H1 (cell line): ENCODE measurements at regions not wholly inside any gene's neighbourhood (a gene's known extent, or its start where the extent isn't known, plus 50 kb on each side); places are given as distances from the start of the nearest gene placed in this dataset.

Experiments
- CTCF ChIA-PET: fragments of 300-600 bp; sonication (Branson Sonifier 250); formaldehyde crosslinking; loops from one replicate; lab custom pipeline; 2021; ENCODE audit not compliant: partially characterized antibody; lab: Charles Lee
- POLR2A ChIA-PET: fragments of 300-600 bp; sonication (Branson Sonifier 250); formaldehyde crosslinking; loops from one replicate; lab custom pipeline; 2021; ENCODE audit warnings: inconsistent platforms; ENCODE audit not compliant: partially characterized antibody; lab: Charles Lee
- DNase-seq, 2 experiments: peaks; one replicate each; pipeline versions ENCODE4 v3.0.0 to v3.0.0-alpha.2; 2010 to 2022; ENCODE audit warnings: low spot score in 2 of 2, low read depth in 1 of 2, mixed read lengths in 1 of 2
- FAIRE-seq: peaks from 2 replicates; lab custom pipeline; 2011; peaks lifted over from hg19 to GRCh38; lab: Jason Lieb, UNC
- H2AFZ ChIP-seq: 2 replicates; pipeline ENCODE4 v1.8.1; 2012; ENCODE audit warnings: low read length, inconsistent platforms
- H2AK5ac ChIP-seq: 2 replicates; pipeline ENCODE4 v1.6.1; 2013; ENCODE audit warnings: low read depth, low read length
- H2BK120ac ChIP-seq: replicated peaks from 2 replicates; pipeline ENCODE3; 2013; ENCODE audit warnings: low read depth, low read length, inconsistent platforms
- H2BK12ac ChIP-seq: 2 replicates; pipeline ENCODE4 v1.6.1; 2013; ENCODE audit warnings: low read depth, low read length
- H2BK15ac ChIP-seq: 2 replicates; pipeline ENCODE4 v1.6.1; 2013; ENCODE audit warnings: low read length
- H2BK20ac ChIP-seq: 2 replicates; pipeline ENCODE4 v1.6.1; 2013; ENCODE audit warnings: low read length
- H2BK5ac ChIP-seq: 2 replicates; pipeline ENCODE4 v1.6.1; 2013; ENCODE audit warnings: low read depth, low read length
- H3K14ac ChIP-seq: 2 replicates; pipeline ENCODE4 v1.6.1; 2013; ENCODE audit warnings: inconsistent platforms; ENCODE audit not compliant: insufficient read length
- H3K18ac ChIP-seq: 2 replicates; pipeline ENCODE4 v1.6.1; 2013; ENCODE audit warnings: low read length; ENCODE audit errors: extremely low read depth
- H3K23ac ChIP-seq: 2 replicates; pipeline ENCODE4 v1.6.1; 2013; ENCODE audit warnings: inconsistent platforms; ENCODE audit not compliant: insufficient read length
- H3K23me2 ChIP-seq: 2 replicates; pipeline ENCODE4 v1.6.1; 2013; ENCODE audit warnings: low read depth, low read length
- H3K27ac ChIP-seq: 2 replicates; pipeline ENCODE4 v1.6.1; 2011; ENCODE audit warnings: low read depth, low read length, inconsistent platforms
- H3K27me3 ChIP-seq, 4 experiments: replicated peaks in 1 of 4; 1 replicate in 1 of 4; 2 replicates in 3 of 4; pipeline versions ENCODE4 v1.6.1 to v1.8.1; 2011 to 2013; ENCODE audit warnings: low read length in 3 of 4, mild to moderate bottlenecking in 3 of 4, inconsistent platforms in 2 of 4, mixed read lengths in 2 of 4, moderate library complexity in 1 of 4; ENCODE audit not compliant: control insufficient read depth in 3 of 4, insufficient read depth in 3 of 4; ENCODE audit errors: extremely low read depth in 1 of 4
- H3K36me3 ChIP-seq, 4 experiments: 2 replicates each; pipeline versions ENCODE4 v1.6.1 to v1.8.1; 2011 to 2013; ENCODE audit warnings: mild to moderate bottlenecking in 4 of 4, low read length in 3 of 4, moderate library complexity in 2 of 4, control low read depth in 1 of 4, inconsistent platforms in 1 of 4; ENCODE audit not compliant: insufficient read depth in 4 of 4, control insufficient read depth in 2 of 4
- H3K4ac ChIP-seq: replicated peaks from 2 replicates; pipeline ENCODE3; 2013; ENCODE audit warnings: low read length, low read depth, mixed read lengths, inconsistent platforms; ENCODE audit not compliant: insufficient read length
- H3K4me1 ChIP-seq, 4 experiments: replicated peaks in 1 of 4; 1 replicate in 1 of 4; 2 replicates in 3 of 4; pipeline versions ENCODE4 v1.6.1 to v1.8.1; 2011 to 2013; ENCODE audit warnings: low read length in 3 of 4, inconsistent platforms in 2 of 4, mixed read lengths in 1 of 4; ENCODE audit not compliant: insufficient read depth in 4 of 4, control insufficient read depth in 3 of 4
- H3K4me2 ChIP-seq, 2 experiments: 2 replicates each; pipeline versions ENCODE4 v1.6.1 to v1.8.1; 2011 to 2013; ENCODE audit warnings: low read depth in 2 of 2, low read length in 2 of 2, control low read depth in 1 of 2, inconsistent platforms in 1 of 2, mild to moderate bottlenecking in 1 of 2; ENCODE audit not compliant: insufficient read depth in 1 of 2
- H3K4me3 ChIP-seq, 4 experiments: fragments of 200-600, 300-600 bp in 1 of 4; sonication (generic), shearing (Covaris generic), sonication (Bioruptor Twin) in 1 of 4; 2 replicates each; pipeline versions ENCODE4 v1.5.1 to v1.8.1; 2011 to 2016; ENCODE audit warnings: low read length in 4 of 4, low read depth in 3 of 4, control low read depth in 2 of 4, inconsistent platforms in 2 of 4, mild to moderate bottlenecking in 2 of 4, mixed read lengths in 1 of 4, moderate library complexity in 1 of 4; ENCODE audit not compliant: insufficient read depth in 2 of 4; ENCODE audit errors: extremely low read depth in 1 of 4
- H3K56ac ChIP-seq: replicated peaks from 2 replicates; pipeline ENCODE3; 2013; ENCODE audit warnings: low read depth, mild to moderate bottlenecking, mixed read lengths, low read length, inconsistent platforms; ENCODE audit not compliant: insufficient read length
- H3K79me1 ChIP-seq: 2 replicates; pipeline ENCODE4 v1.6.1; 2013; ENCODE audit warnings: low read depth, low read length, control low read depth
- H3K79me2 ChIP-seq, 2 experiments: 2 replicates each; pipeline versions ENCODE4 v1.6.1 to v1.8.1; 2012 to 2013; ENCODE audit warnings: low read length in 2 of 2, mild to moderate bottlenecking in 2 of 2, inconsistent platforms in 1 of 2; ENCODE audit not compliant: insufficient read depth in 2 of 2, control insufficient read depth in 1 of 2
- H3K9ac ChIP-seq, 4 experiments: replicated peaks in 1 of 4; 1 replicate in 1 of 4; 2 replicates in 3 of 4; pipeline versions ENCODE4 v1.6.1 to v1.8.1; 2011 to 2013; ENCODE audit warnings: low read depth in 3 of 4, low read length in 3 of 4, control low read depth in 2 of 4, mild to moderate bottlenecking in 2 of 4, moderate library complexity in 2 of 4, inconsistent platforms in 1 of 4; ENCODE audit errors: extremely low read depth in 1 of 4
- H3K9me3 ChIP-seq, 2 experiments: 2 replicates each; pipeline versions ENCODE4 v1.6.1 to v1.8.1; 2012 to 2013; ENCODE audit warnings: mild to moderate bottlenecking in 2 of 2, moderate library complexity in 2 of 2, control low read depth in 1 of 2, inconsistent platforms in 1 of 2, low read depth in 1 of 2, low read length in 1 of 2, mixed read lengths in 1 of 2; ENCODE audit not compliant: insufficient read depth in 2 of 2
- H4K20me1 ChIP-seq, 2 experiments: replicated peaks in 1 of 2; 2 replicates each; pipeline versions ENCODE3 to v1.8.1; 2011 to 2013; ENCODE audit warnings: inconsistent platforms in 2 of 2, low read length in 2 of 2, mild to moderate bottlenecking in 1 of 2; ENCODE audit not compliant: insufficient read depth in 2 of 2, control insufficient read depth in 1 of 2
- H4K5ac ChIP-seq: 2 replicates; pipeline ENCODE4 v1.6.1; 2013; ENCODE audit warnings: low read length, low read depth, mixed read lengths, inconsistent platforms; ENCODE audit not compliant: insufficient read length
- H4K8ac ChIP-seq: 2 replicates; pipeline ENCODE4 v1.8.0; 2013; ENCODE audit warnings: mild to moderate bottlenecking, moderate library complexity, low read length, inconsistent platforms; ENCODE audit not compliant: insufficient read depth; ENCODE audit errors: extremely low read depth
- H4K91ac ChIP-seq: replicated peaks from 2 replicates; pipeline ENCODE3; 2013; ENCODE audit warnings: low read length, mixed read lengths, inconsistent platforms; ENCODE audit not compliant: insufficient read length
- EGR1 ChIP-seq: IDR thresholded peaks from 2 replicates; pipeline ENCODE4 v1.6.1; 2011; ENCODE audit warnings: low read depth, low read length, borderline replicate concordance
- EP300 ChIP-seq, 2 experiments: IDR thresholded peaks; 1 replicate in 1 of 2; 2 replicates in 1 of 2; pipeline ENCODE4 v1.6.1; 2011 to 2012; ENCODE audit warnings: low read depth in 2 of 2, low read length in 2 of 2, mild to moderate bottlenecking in 2 of 2, borderline replicate concordance in 1 of 2, inconsistent platforms in 1 of 2, moderate library complexity in 1 of 2
- GABPA ChIP-seq: IDR thresholded peaks from 2 replicates; pipeline ENCODE4 v1.6.1; 2011; ENCODE audit warnings: mild to moderate bottlenecking, low read length, moderate library complexity, borderline replicate concordance; ENCODE audit not compliant: insufficient read depth
- JUND ChIP-seq: IDR thresholded peaks from 2 replicates; pipeline ENCODE4 v1.6.1; 2011; ENCODE audit warnings: mild to moderate bottlenecking, improper control_type of control experiment, low read length
- NANOG ChIP-seq: IDR thresholded peaks from 2 replicates; pipeline ENCODE4 v1.6.1; 2011; ENCODE audit warnings: low read length, low read depth, mild to moderate bottlenecking, inconsistent platforms; ENCODE audit not compliant: insufficient read depth, poor library complexity, severe bottlenecking
- PHF8 ChIP-seq: fragments of 200-600 bp; sonication (generic); conservative IDR thresholded peaks from 2 replicates; pipeline ENCODE4 v1.7.1; 2012; ENCODE audit warnings: low read depth, mild to moderate bottlenecking, inconsistent platforms, low read length, moderate library complexity
- POU5F1 ChIP-seq: IDR thresholded peaks from 2 replicates; pipeline ENCODE4 v1.6.1; 2011; ENCODE audit warnings: low read depth, mild to moderate bottlenecking, low read length, moderate library complexity
- RBBP5 ChIP-seq: IDR thresholded peaks from 2 replicates; pipeline ENCODE4 v1.7.1; 2012; ENCODE audit warnings: low read depth, mild to moderate bottlenecking, inconsistent platforms, low read length, moderate library complexity, borderline replicate concordance
- RNF2 ChIP-seq: fragments of 200-900, 300-1000 bp; sonication (generic); IDR thresholded peaks from 2 replicates; pipeline ENCODE4 v1.7.1; 2016; ENCODE audit warnings: borderline replicate concordance, low read depth, mild to moderate bottlenecking, antibody characterized with exemption, low read length; ENCODE audit not compliant: poor library complexity, severe bottlenecking; ENCODE audit errors: missing control alignments
- SUZ12 ChIP-seq: fragments of 200-600 bp; sonication (generic); IDR thresholded peaks from 2 replicates; pipeline ENCODE4 v1.6.1; 2012; ENCODE audit warnings: mild to moderate bottlenecking, inconsistent platforms, low read length, moderate library complexity, mixed read lengths
- TCF12 ChIP-seq: IDR thresholded peaks from 2 replicates; pipeline ENCODE4 v1.6.1; 2011; ENCODE audit warnings: low read depth, mild to moderate bottlenecking, low read length
- WGBS, 2 experiments: shearing (Covaris generic) in 1 of 2; methylation state at CpG; one replicate each; pipeline versions ENCODE4 v1.1.6 to v1.1.7; 2013 to 2015; ENCODE audit warnings: low lambda C conversion rate in 2 of 2, mixed read lengths in 2 of 2, inconsistent platforms in 1 of 2, low coverage in 1 of 2, missing lambda C conversion rate in 1 of 2; ENCODE audit not compliant: insufficient replicate concordance in 2 of 2, insufficient coverage in 1 of 2, insufficient read length in 1 of 2; ENCODE audit errors: extremely low coverage in 1 of 2, missing lambda C conversion rate in 1 of 2; 5-methylcytosine and 5-hydroxymethylcytosine counted together
- TF ChIP-seq, protein P1 (sequence below): IDR thresholded peaks from 2 replicates; pipeline ENCODE4 v1.6.1; 2012; ENCODE audit warnings: low read length, inconsistent platforms

GRCh38 chr17:51548125-51548524 is 287.8 kb downstream of the UTP18 start:
- Histone ChIP-seq H3K79me2 (no peaks in the 10 kb centered on the region), H3K23me2 (no peaks in the 10 kb centered on the region), H3K79me1 (no peaks in the 10 kb centered on the region), H2BK20ac (0 out of 2 replicates have a peak overlapping the region, but pooled peaks have one; percentile 55), H2AFZ (peak overlapping the region; percentile 32; the same call in 1 of the 2 replicates), H3K9ac (no peak overlapping the region), H3K4me1 (no peaks in the 10 kb centered on the region), H4K5ac (no peak overlapping the region), H3K23ac (no peak overlapping the region), H3K36me3 (no peaks in the 10 kb centered on the region), H3K4ac (no peak overlapping the region), H2BK5ac (no peak overlapping the region), H4K91ac (no peak overlapping the region), H3K4me2 (no peak overlapping the region), H3K4me3 (no peak overlapping the region), H4K20me1 (no peaks in the 10 kb centered on the region), H2AK5ac (no peak overlapping the region), H3K18ac (no peak overlapping the region), H4K8ac (no peak overlapping the region), H3K27me3 (no peaks in the 10 kb centered on the region), H2BK120ac (no peak overlapping the region), H2BK12ac (no peak overlapping the region), H3K27ac (no peak overlapping the region), H3K56ac (no peak overlapping the region), H3K9me3 (no peaks in the 10 kb centered on the region), H3K14ac (no peak overlapping the region), H2BK15ac (no peak overlapping the region)
- POLR2A ChIA-PET: no interaction called here
- no peak for DNase-seq
- no peak for FAIRE-seq
- CTCF ChIA-PET: interaction anchor here (0.9 to 4.9 kb wide), 9 partner anchors 11 to 249 kb away, joined by 3 to 44 read pairs (median 4); no protein-coding TSS in a partner anchor
- whole genome bisulfite sequencing, 2 experiments: 82% methylated on average over 4 of the region's 4 CpGs; no CpG with 5 or more reads in 1 of the 2 experiments
- TF ChIP-seq RNF2 (no peak), POU5F1 (no peak), JUND (no peak), RBBP5 (no peak), GABPA (no peak), SUZ12 (no peak), PHF8 (no peak), EGR1 (no peak), TCF12 (no peak), EP300 (IDR thresholded peaks at IDR 0.05; ENCODE audit: borderline replicate concordance in 1 of 2, low read depth in 2 of 2, low read length in 2 of 2) (no peak), NANOG (no peak)
- TF ChIP-seq, protein P1, sequence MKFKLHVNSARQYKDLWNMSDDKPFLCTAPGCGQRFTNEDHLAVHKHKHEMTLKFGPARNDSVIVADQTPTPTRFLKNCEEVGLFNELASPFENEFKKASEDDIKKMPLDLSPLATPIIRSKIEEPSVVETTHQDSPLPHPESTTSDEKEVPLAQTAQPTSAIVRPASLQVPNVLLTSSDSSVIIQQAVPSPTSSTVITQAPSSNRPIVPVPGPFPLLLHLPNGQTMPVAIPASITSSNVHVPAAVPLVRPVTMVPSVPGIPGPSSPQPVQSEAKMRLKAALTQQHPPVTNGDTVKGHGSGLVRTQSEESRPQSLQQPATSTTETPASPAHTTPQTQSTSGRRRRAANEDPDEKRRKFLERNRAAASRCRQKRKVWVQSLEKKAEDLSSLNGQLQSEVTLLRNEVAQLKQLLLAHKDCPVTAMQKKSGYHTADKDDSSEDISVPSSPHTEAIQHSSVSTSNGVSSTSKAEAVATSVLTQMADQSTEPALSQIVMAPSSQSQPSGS: no peak
